ENCODE measurements at regions not wholly inside any gene's neighbourhood (a gene's known extent, or its start where the extent isn't known, plus 50 kb on each side); places are given as distances from the start of the nearest gene placed in this dataset.

DNA sequence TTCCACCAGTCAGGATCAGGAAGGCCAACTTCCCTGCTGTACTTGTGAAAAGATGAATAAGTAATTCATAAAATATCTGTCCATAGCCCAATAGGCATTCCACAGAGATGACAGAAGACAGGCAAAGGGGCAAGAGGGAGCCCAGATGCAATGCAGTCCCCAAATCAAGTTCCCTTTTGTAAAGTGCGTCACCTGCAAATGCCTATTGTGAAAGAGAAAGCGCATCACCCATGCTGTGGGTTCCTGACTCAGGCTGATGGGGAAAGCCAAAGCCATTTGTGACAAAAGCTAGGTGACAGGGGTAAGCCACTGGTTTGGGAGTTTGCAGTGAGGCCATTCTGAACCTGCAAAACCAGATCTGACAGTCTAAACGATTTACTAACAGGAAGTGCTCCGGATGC, 157.5 kb upstream of the ZNF536 start:
- no peak for TF ChIP-seq KLF9 (tag by site-specific recombination; IDR thresholded peaks at IDR 0.05; ENCODE audit: low read depth)
- no peak for TF ChIP-seq ZNF560 (tag by site-specific recombination; IDR thresholded peaks at IDR 0.05; ENCODE audit: borderline replicate concordance)
- TF ChIP-seq ZNF266 (tag by site-specific recombination; IDR thresholded peaks at IDR 0.05; ENCODE audit: low read depth) = no peak
- no peak for TF ChIP-seq ZBTB1 (tag by site-specific recombination; IDR thresholded peaks at IDR 0.05)
- TF ChIP-seq CTCF (tag by site-specific recombination; IDR thresholded peaks at IDR 0.05) = no peak
- no peak for TF ChIP-seq ZNF132 (tag by site-specific recombination; IDR thresholded peaks at IDR 0.05; ENCODE audit: borderline replicate concordance)
- TF ChIP-seq, protein P1, sequence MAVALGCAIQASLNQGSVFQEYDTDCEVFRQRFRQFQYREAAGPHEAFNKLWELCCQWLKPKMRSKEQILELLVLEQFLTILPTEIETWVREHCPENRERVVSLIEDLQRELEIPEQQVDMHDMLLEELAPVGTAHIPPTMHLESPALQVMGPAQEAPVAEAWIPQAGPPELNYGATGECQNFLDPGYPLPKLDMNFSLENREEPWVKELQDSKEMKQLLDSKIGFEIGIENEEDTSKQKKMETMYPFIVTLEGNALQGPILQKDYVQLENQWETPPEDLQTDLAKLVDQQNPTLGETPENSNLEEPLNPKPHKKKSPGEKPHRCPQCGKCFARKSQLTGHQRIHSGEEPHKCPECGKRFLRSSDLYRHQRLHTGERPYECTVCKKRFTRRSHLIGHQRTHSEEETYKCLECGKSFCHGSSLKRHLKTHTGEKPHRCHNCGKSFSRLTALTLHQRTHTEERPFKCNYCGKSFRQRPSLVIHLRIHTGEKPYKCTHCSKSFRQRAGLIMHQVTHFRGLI (tag by site-specific recombination; IDR thresholded peaks at IDR 0.05) = no peak
- TF ChIP-seq RBAK (tag by site-specific recombination; IDR thresholded peaks at IDR 0.05) = no peak
- no peak for TF ChIP-seq ZNF157 (tag by site-specific recombination; IDR thresholded peaks at IDR 0.05)
- TF ChIP-seq ZNF112 (tag by site-specific recombination; IDR thresholded peaks at IDR 0.05) = no peak
- TF ChIP-seq GLIS1 (tag by site-specific recombination; IDR thresholded peaks at IDR 0.05) = no peak
- no peak for TF ChIP-seq ZNF341 (tag by site-specific recombination; IDR thresholded peaks at IDR 0.05; ENCODE audit: low read depth)
